ENCODE measurements at regions not wholly inside any gene's neighbourhood (a gene's known extent, or its start where the extent isn't known, plus 50 kb on each side); places are given as distances from the start of the nearest gene placed in this dataset.
"Not testable (repeated sequence)": the region's sequence is repeated elsewhere in the genome, so short reads cannot be mapped to it uniquely, and the experiment has no call there.

- no peak for DNase-seq
These were observed 506.6 kb upstream of the MAN1A1 start for GRCh38 chr6:119856136-119856535.

DNA sequence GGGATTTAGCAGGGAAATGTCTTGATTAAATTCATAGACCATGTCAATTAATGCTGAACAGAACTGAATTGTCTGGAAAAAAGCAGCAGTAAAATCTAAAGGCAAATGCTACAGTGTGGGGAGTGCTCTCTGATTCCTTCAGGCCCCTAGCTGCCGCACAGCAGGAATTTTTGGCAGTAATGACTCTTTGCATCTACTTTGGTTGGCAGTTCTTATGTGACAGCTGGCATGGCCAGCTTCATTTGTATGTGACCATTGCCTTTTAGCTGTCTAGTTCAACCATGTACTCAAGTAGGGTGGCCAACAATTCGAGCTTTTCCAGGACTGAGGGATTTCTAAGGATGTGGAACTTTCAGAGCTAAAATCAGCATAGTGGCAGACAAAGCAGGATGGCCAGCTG lies 499.1 kb upstream of the MAN1A1 start:
- DNase-seq, result no peak

DNA sequence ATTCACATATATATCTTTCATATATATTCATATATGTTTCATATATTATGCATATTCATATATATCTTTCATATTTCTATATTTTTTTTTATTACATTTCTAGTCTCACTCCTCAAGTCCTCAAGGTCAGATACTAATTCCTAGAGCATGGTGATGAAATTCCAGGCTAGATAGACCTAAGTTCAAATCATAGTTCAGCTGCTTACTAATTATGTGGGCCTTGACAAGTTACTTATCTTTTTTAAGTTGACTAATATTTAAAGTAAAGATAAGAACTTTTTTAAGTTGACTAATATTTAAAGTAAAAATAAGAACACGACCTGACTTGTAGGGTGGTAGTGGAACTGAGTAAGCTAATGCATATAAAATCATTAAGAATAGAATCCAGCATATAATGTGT lies 495.6 kb upstream of the MAN1A1 start:
- no peak for DNase-seq

GRCh38 chr6:119844387-119844786 lies 494.8 kb upstream of the MAN1A1 start:
- no peak for DNase-seq

- DNase-seq, result no peak
These were observed 492.6 kb upstream of the MAN1A1 start for GRCh38 chr6:119842191-119842590.

DNA sequence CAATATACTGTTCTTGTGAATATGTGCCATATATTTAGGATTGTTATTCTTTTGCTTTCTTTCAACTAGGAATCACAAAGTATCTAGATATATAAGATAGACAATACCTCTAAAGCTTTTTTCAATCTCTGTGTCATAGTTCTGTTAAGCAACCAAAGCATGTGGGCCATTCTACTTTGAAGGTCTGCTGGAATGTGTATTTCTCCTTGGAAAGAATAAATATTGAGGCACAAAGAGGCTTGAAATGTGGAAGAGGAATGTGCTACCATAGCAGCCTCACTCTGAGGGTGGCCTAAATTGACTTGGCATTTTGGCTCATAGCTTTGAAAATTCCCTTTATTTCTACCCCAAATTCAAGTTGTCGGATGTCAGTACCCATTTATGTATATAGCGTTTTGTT lies 488.5 kb upstream of the MAN1A1 start:
- DNase-seq, result no peak

DNA sequence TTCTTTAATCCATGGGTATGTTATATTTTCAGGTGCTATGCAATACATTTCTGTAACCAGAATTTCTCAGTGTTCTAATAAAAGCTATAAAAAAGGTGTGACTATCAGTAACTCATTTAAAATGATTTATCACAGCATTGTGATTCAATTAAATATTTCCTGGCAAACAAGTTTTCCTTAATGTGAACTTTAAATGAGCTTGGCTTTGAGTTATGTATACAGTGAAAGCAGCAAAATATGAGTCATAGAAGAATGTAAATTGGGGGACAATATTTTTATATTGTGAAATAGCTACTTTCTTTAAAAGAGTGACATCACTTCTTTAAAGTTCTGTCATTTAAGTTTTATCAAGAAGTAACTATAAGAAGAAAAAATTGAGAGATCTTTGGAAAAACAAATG lies 484.9 kb upstream of the MAN1A1 start:
- DNase-seq, result no peak

GRCh38 chr6:119832411-119832810 lies 482.9 kb upstream of the MAN1A1 start:
- DNase-seq, result no peak

GRCh38 chr6:119830494-119831295 lies 481.1 kb upstream of the MAN1A1 start:
- no peak for DNase-seq

- no peak for DNase-seq
These were observed 480.5 kb upstream of the MAN1A1 start for GRCh38 chr6:119830069-119830468.

- not testable (repeated sequence) for DNase-seq
These were observed 479.9 kb upstream of the MAN1A1 start for GRCh38 chr6:119829499-119829898.

DNA sequence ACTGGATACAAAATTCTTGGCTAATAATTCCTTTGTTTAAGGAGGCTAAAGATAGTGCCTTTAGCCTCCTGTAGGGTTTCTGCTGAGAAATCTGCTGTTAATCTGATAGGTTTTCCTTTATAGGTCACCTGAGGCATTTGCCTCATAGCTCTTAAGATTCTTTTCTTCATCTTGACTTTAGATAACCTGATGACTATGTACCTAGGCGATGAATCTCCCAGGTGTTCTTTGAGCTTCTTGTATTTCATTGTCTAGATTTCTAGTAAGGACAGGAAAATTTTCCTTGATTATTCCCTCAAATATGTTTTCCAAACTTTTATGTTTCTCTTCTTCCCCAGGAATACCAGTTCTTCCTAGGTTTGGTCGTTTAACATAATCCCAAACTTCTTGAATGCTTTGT lies 479.4 kb upstream of the MAN1A1 start:
- DNase-seq, result no peak

DNA sequence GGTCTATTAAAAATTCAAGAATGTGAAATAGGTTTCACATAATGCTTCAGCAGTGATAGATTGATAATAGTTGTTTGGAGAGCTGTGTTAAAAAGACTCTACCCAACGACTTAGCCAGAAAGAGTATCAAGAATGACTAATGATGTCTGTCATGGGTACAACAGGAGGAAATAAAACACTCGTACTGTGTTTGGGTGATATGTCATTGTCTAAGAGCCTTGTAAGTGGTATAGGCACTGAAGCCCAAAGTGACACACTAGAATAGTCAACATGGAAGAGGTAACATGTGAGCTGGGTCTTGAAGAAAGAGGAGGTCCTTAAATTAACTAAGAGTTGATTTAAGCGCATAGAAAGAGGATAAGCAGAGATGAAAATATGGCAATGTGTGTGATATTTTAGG lies 471.8 kb upstream of the MAN1A1 start:
- DNase-seq, result no peak

DNA sequence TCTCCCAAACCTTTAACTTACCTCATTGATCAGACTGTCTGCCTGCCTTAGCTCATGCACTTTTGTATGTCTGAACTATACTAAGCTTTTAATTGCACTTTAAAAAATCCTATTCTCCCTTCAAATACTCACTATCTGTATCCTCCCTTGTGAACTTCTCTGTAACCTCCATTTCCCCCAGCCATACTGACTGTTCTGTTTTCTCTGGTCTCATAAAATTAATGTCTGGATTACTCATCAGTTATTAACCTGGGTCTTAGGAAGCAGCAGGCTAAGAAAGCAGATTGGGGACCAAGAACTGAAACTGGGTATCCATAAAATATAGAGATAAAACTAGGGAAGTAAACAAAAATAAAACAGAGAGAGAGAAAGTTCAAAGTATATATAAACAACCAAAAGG lies 469.3 kb upstream of the MAN1A1 start:
- DNase-seq, result no peak

DNA sequence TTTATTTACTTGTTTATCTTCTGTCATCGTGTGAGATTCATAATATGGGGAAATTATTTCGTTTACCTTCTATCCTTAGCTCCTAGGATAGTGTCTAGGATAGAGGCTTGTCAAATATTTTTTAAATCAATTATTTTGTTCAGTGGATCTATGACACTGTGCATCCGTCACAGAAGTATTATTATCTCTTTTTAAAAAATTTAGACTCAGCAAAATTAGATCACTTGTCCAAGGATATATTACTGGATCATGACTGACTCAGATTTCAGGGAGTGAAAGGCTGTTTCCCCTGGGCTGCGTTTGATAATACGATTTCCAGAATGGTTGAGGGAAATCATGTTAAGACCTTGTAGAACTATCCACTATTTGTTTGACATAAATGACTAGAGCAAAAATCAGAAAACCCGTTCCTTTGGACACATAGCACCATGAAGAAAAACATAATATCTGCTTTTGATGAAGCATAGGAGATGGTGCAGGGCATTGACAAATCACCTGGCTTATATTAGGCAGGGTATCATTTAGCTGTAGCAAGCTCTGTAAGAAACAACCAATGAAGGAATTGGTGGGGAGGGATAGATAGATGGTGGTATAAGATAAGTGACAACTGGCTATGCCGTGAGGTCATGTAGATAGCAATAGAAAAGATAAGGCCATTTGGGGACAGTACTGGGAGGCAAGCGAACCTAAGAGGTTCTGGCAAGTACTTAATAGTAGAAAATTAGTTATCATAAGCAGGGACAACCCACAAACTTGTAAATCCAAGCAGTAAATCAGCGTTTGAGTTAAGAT lies 465.2 kb upstream of the MAN1A1 start:
- DNase-seq, result no peak

GRCh38 chr6:119802464-119802863 lies 452.9 kb upstream of the MAN1A1 start:
- no peak for DNase-seq

- DNase-seq, result no peak
These were observed 451.5 kb upstream of the MAN1A1 start for GRCh38 chr6:119801056-119801455.

GRCh38 chr6:119800526-119800925 lies 451.0 kb upstream of the MAN1A1 start:
- no peak for DNase-seq

DNA sequence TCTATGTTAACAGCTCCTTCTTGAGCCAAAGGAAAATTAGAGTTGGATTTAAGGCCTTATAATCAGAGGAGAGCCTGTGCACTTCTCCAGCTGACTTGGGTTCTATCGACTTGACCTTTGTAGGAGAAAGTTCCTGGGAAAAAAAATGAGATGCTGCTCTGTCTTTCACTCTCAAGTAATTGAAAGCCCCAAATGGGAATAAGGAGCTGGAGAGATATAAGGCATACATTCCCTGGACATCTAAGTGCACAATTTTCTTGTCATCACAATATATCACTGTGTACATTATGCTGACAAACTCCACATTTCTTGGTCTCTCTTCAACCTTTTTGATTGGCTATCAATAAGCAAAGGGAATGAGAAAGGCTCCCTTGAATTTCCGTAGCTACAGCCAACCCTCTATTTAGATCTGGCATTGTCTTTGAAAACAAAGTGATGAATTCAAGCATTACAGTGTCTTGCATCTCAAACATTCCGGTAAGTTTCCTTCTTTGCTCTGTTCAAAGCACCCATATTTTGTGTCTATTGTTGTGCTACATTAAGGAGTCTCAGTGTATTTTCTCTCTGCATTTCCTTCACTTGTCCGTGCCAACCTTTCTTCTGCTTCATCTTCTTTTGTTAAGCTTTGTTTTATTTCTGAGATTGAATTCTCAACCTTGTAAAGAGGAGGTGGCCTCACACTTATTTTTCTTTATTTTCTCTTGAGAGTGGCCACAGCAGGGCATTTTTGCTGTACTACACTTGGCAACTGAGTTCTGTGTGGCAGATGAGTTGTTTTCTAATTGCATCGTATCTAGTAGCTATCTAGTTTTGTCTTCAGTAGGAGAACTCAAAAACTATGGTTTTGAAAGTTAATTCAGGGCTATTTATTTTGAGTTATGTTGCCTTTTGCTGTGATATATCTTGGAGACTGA lies 450.3 kb upstream of the MAN1A1 start:
- DNase-seq, result no peak

DNA sequence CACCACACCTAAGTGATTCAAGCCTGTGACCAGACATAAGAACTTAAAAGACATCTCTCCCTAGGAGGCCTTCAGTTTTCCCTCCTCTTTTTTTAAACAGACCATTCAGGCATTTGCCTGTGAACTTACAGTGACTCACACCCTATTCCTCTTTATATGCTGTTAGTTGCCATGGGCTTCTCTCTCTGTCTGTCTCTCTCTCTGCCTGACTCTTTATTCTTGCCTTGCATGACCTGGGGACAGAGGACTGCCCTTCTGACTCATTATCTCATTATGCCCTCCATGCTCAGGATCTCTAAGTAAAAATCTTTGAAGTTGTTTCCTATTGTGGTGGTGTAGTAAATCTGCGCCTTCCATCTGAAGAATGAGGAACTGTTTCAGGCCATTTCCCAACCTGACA lies 442.2 kb upstream of the MAN1A1 start:
- DNase-seq, result no peak

DNA sequence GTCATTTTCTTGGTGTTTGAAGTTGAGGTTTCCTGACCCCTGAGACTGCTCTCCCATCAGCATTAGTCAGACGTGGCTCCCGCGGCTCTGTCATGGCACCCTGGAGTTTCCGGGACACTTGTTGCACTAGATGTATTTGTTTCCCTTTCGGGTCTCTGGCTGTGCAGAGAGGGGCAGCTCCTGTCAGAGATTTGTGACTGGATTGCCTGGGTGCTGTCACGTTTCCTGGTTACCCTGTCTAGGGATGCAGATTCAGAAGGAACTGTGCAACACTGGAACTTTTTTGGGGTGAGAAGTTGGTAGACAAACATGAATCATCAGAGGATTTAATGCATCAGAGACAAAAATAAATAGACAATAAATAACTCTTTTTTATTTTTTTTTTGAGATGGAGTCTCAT lies 431.8 kb upstream of the MAN1A1 start:
- DNase-seq, result no peak

- DNase-seq, result no peak
These were observed 418.6 kb upstream of the MAN1A1 start for GRCh38 chr6:119768201-119768600.

GRCh38 chr6:119764927-119765681 lies 415.5 kb upstream of the MAN1A1 start:
- DNase-seq, result no peak

Measured in GF-D8 (cell line).